Heart right ventricle (tissue), 16 donors: ENCODE measurements at regions not wholly inside any gene's neighbourhood (a gene's known extent, or its start where the extent isn't known, plus 50 kb on each side); places are given as distances from the start of the nearest gene placed in this dataset.

ENCODE experiments used
- ATAC-seq, 8 donors: fragments of 200-7000 bp; cut with Tn5 transposase; one replicate each; pipeline ENCODE4 v1.9.1; 2020; ENCODE audit warnings: mild to moderate bottlenecking in 8 of 8, moderate library complexity in 8 of 8, moderate number of reproducible peaks in 1 of 8
- DNase-seq, 2 donors: peaks; one replicate each; pipeline ENCODE4 v3.0.0-alpha.2; 2020
- H3K27ac ChIP-seq, 10 donors: fragments of 200-600 bp; sonication (generic) in 2 of 10; one replicate each; pipeline versions ENCODE4 v1.5.0 to v1.8.0; 2020 to 2022; ENCODE audit warnings: mild to moderate bottlenecking in 3 of 10
- H3K27me3 ChIP-seq, 7 donors: fragments of 200-600 bp; one replicate each; pipeline ENCODE4 v1.8.0; 2021 to 2022; ENCODE audit warnings: mild to moderate bottlenecking in 2 of 7
- H3K36me3 ChIP-seq, 9 donors: fragments of 200-600 bp; sonication (generic) in 1 of 9; one replicate each; pipeline versions ENCODE4 v1.5.0 to v1.8.0; 2020 to 2022; ENCODE audit warnings: mild to moderate bottlenecking in 2 of 9
- H3K4me1 ChIP-seq, 9 donors: fragments of 200-600 bp; sonication (generic) in 1 of 9; one replicate each; pipeline versions ENCODE4 v1.5.0 to v1.8.0; 2020 to 2022; ENCODE audit warnings: mild to moderate bottlenecking in 4 of 9
- H3K4me3 ChIP-seq, 10 donors: fragments of 200-600 bp; sonication (generic) in 2 of 10; one replicate each; pipeline versions ENCODE4 v1.5.0 to v1.8.0; 2020 to 2022; ENCODE audit warnings: mild to moderate bottlenecking in 7 of 10, moderate library complexity in 2 of 10
- H3K9me3 ChIP-seq, 11 donors: fragments of 200-600 bp in 10 of 11; sonication (generic) in 2 of 11; one replicate each; pipeline versions ENCODE4 v1.5.0 to v1.8.0; 2013 to 2022; ENCODE audit warnings: mild to moderate bottlenecking in 2 of 11, control low read depth in 1 of 11, moderate library complexity in 1 of 11
- CTCF ChIP-seq, 9 donors: fragments of 200-600 bp; sonication (generic) in 2 of 9; IDR thresholded peaks; one replicate each; pipeline versions ENCODE4 v1.5.0 to v1.8.0; 2021 to 2022; ENCODE audit warnings: antibody characterized with exemption in 9 of 9, mild to moderate bottlenecking in 5 of 9, moderate library complexity in 1 of 9
- WGBS, 2 donors: extraction: QIAGEN DNeasy Blood & Tissue Kit; methylation state at CpG; one replicate each; pipeline ENCODE4 v1.1.7; 2013; ENCODE audit warnings: inconsistent platforms in 1 of 2; 5-methylcytosine and 5-hydroxymethylcytosine counted together
- intact Hi-C, 10 donors: fragments of 100-400 bp; cut with DNase I; formaldehyde crosslinking; loops; one replicate each; pipeline versions ENCODE4 v1.11.1 to v1.14.2; 2022
- donor health status: Arrhythmogenic right ventricular cardiomyopathy.
- donor health status: ischemic (EF 13 %, LVEDD 7.1; RV severe dilation, severe dysfunction).
- donor health status: healthy with polysubstance abuse.
- donor health status: DM: no; HTN: yes; CAD: no.
- donor health status: DM: no; HTN: no; CAD: no.
- donor health status: ischemic (EF 25% LVEDD 6.9; RV normal size, moderate dysfunction).
- donor health status: ischemic (EF 25% LVEDD 5.7; RV mildly dilated, moderate dysfunction).
- donor health status: healthy.
- donor health status: DM: yes; HTN: yes; CAD: no.
- donor health status: Ischemic cardiomyopathy.
- donor health status: ischemic (EF 35%, LVEDD 5.7; RV mildly dilated, moderate dysfunction).
- donor health status: nonischemic (EF 11% LVEDD 7.7; RV severe dilation, severe dysfunction).
- donor health status: DM: yes; HTN: yes; CAD: no.
- donor health status: PGD.
- donor health status: ischemic (EF 29% LVEDD 5.4; RV normal size, mild dysfunction).
- donor health status: nonischemic (EF 23%, LVEDD 6.1; RV moderate dilation, normal function).

- intact Hi-C loops: loop anchor here in 1 of 10 donors (10.0 kb wide), 1 partner anchor 1166 kb away; no protein-coding TSS in a partner anchor
- WGBS, 2 donors: 79 to 81% methylated on average over 2 of the region's 2 CpGs
- no peaks in the 10 kb centered on the region for H3K4me1 ChIP-seq
- peaks cover 0 to 13% (median 0%) of the 10 kb centered on the region in 11 donors for H3K9me3 ChIP-seq
- TF ChIP-seq CTCF (IDR thresholded peaks at IDR 0.05): no peak
- ATAC-seq (no peak), DNase-seq (no peak)
- H3K36me3 ChIP-seq: no peaks in the 10 kb centered on the region
- no peak overlapping the region for H3K27ac ChIP-seq
- no peak overlapping the region for H3K4me3 ChIP-seq
- H3K27me3 ChIP-seq: no peaks in the 10 kb centered on the region
Measured at GRCh38 chr7:17168416-17168815, 130.0 kb upstream of the AHR start.

GRCh38 chr7:17171427-17171826 lies 127.0 kb upstream of the AHR start:
- no peaks in the 10 kb centered on the region for H3K27me3 ChIP-seq
- 94 to 97% methylated on average over 3 of the region's 3 CpGs for WGBS, 2 donors
- H3K4me1 ChIP-seq: no peaks in the 10 kb centered on the region
- no peaks in the 10 kb centered on the region for H3K36me3 ChIP-seq
- H3K9me3 ChIP-seq: peaks cover 0 to 14% (median 0%) of the 10 kb centered on the region in 11 donors
- H3K4me3 ChIP-seq: no peak overlapping the region
- intact Hi-C loops: no loop called here
- no peak for ATAC-seq
- no peak overlapping the region for H3K27ac ChIP-seq
- TF ChIP-seq CTCF (IDR thresholded peaks at IDR 0.05): no peak
- no peak for DNase-seq

- no peak overlapping the region for H3K27ac ChIP-seq
- ATAC-seq (no peak), DNase-seq (no peak)
- H3K4me3 ChIP-seq: no peak overlapping the region
- H3K9me3 ChIP-seq: peaks cover 0 to 14% (median 0%) of the 10 kb centered on the region in 11 donors
- no peak for TF ChIP-seq CTCF (IDR thresholded peaks at IDR 0.05)
- no peaks in the 10 kb centered on the region for H3K36me3 ChIP-seq
- intact Hi-C loops: no loop called here
- peaks cover 0 to 5% (median 0%) of the 10 kb centered on the region in 9 donors for H3K4me1 ChIP-seq
- H3K27me3 ChIP-seq: no peaks in the 10 kb centered on the region
- WGBS, 2 donors: 95 to 96% methylated on average over 11 of the region's 11 CpGs
Measured at GRCh38 chr7:17176371-17177032, 122.0 kb upstream of the AHR start.

- Histone ChIP-seq H3K9me3 (peaks cover 0 to under 1% (median 0%) of the 10 kb centered on the region in 11 donors), H3K27ac (no peak overlapping the region), H3K4me1 (peaks cover 0 to 5% (median 0%) of the 10 kb centered on the region in 9 donors), H3K4me3 (no peak overlapping the region), H3K36me3 (no peaks in the 10 kb centered on the region), H3K27me3 (no peaks in the 10 kb centered on the region)
- WGBS, 2 donors: 91 to 93% methylated on average over 2 of the region's 2 CpGs
- TF ChIP-seq CTCF (IDR thresholded peaks at IDR 0.05): no peak
- DNase-seq (no peak), ATAC-seq (no peak)
- intact Hi-C loops: no loop called here
Measured at GRCh38 chr7:17178545-17178944, 119.9 kb upstream of the AHR start.
